SIG-M5 treated with dmso at 0.1 percent for 504 hours (cell line): ENCODE measurements at regions not wholly inside any gene's neighbourhood (a gene's known extent, or its start where the extent isn't known, plus 50 kb on each side); places are given as distances from the start of the nearest gene placed in this dataset.

Source experiments
- DNase-seq: peaks from one replicate; lab custom pipeline; 2025; ENCODE audit not compliant: unreplicated experiment; lab: John Stamatoyannopoulos, UW

- no peak for DNase-seq
Measured at GRCh38 chr4:115374621-115375020, 261.2 kb upstream of the NDST4 start.

- DNase-seq = no peak
Measured at GRCh38 chr4:115370490-115370889, 257.1 kb upstream of the NDST4 start.

- DNase-seq = no peak
Measured at GRCh38 chr4:115370012-115370411, 256.6 kb upstream of the NDST4 start.

- no peak for DNase-seq
Measured at GRCh38 chr4:115366390-115366789, 253.0 kb upstream of the NDST4 start.

GRCh38 chr4:115365185-115365584 is 251.8 kb upstream of the NDST4 start:
- DNase-seq = no peak

- DNase-seq = no peak
Measured at GRCh38 chr4:115361781-115362180, 248.4 kb upstream of the NDST4 start.

- no peak for DNase-seq
Measured at GRCh38 chr4:115360431-115360830, 247.0 kb upstream of the NDST4 start.

GRCh38 chr4:115357776-115358175 is 244.4 kb upstream of the NDST4 start:
- no peak for DNase-seq

GRCh38 chr4:115356176-115356575 is 242.8 kb upstream of the NDST4 start:
- DNase-seq = no peak

- no peak for DNase-seq
Measured at GRCh38 chr4:115355329-115355728, 241.9 kb upstream of the NDST4 start.

- no peak for DNase-seq
Measured at GRCh38 chr4:115353370-115353769, 239.9 kb upstream of the NDST4 start.

- DNase-seq = no peak
Measured at GRCh38 chr4:115343171-115343570, 229.8 kb upstream of the NDST4 start.

- DNase-seq = no peak
Measured at GRCh38 chr4:115334736-115335411, 221.5 kb upstream of the NDST4 start.

GRCh38 chr4:115332078-115332477 is 218.7 kb upstream of the NDST4 start:
- DNase-seq = no peak

- DNase-seq = no peak
Measured at GRCh38 chr4:115331241-115331640, 217.8 kb upstream of the NDST4 start.

- no peak for DNase-seq
Measured at GRCh38 chr4:115325836-115326235, 212.4 kb upstream of the NDST4 start.

GRCh38 chr4:115323106-115323707 is 209.8 kb upstream of the NDST4 start:
- DNase-seq = no peak

- DNase-seq = no peak
Measured at GRCh38 chr4:115315182-115315581, 201.8 kb upstream of the NDST4 start.

GRCh38 chr4:115310641-115311040 is 197.2 kb upstream of the NDST4 start:
- DNase-seq = no peak

GRCh38 chr4:115294717-115295116 is 181.3 kb upstream of the NDST4 start:
- no peak for DNase-seq

GRCh38 chr4:115293093-115293462 is 179.7 kb upstream of the NDST4 start:
- DNase-seq = no peak

GRCh38 chr4:115292320-115293092 is 179.1 kb upstream of the NDST4 start:
- DNase-seq = no peak
